ENCODE measurements at regions not wholly inside any gene's neighbourhood (a gene's known extent, or its start where the extent isn't known, plus 50 kb on each side); places are given as distances from the start of the nearest gene placed in this dataset.

- 62 to 70% methylated on average over 2 of the region's 2 CpGs for WGBS, 2 donors
- ATAC-seq (peak in 1 of 8 donors; percentile 74), DNase-seq (no peak)
- no peaks in the 10 kb centered on the region for H3K27me3 ChIP-seq
- no peaks in the 10 kb centered on the region for H3K36me3 ChIP-seq
- no peak overlapping the region for H3K27ac ChIP-seq
- peaks cover 0 to 15% (median 0%) of the 10 kb centered on the region in 11 donors for H3K9me3 ChIP-seq
- intact Hi-C loops (cut with DNase I): no loop called here
- no peaks in the 10 kb centered on the region for H3K4me1 ChIP-seq
- no peak for TF ChIP-seq CTCF (IDR thresholded peaks at IDR 0.05)
- H3K4me3 ChIP-seq: no peak overlapping the region
These were observed 383.6 kb downstream of the PIK3C3 start for GRCh38 chr18:42338683-42339082.

GRCh38 chr18:42339372-42339771 lies 384.3 kb downstream of the PIK3C3 start:
- no peak for TF ChIP-seq CTCF (IDR thresholded peaks at IDR 0.05)
- 47 to 57% methylated on average over 4 of the region's 4 CpGs for WGBS, 2 donors
- Histone ChIP-seq H3K4me1 (no peaks in the 10 kb centered on the region), H3K9me3 (peaks cover 0 to 15% (median 0%) of the 10 kb centered on the region in 11 donors), H3K4me3 (no peak overlapping the region), H3K27me3 (no peaks in the 10 kb centered on the region), H3K36me3 (no peaks in the 10 kb centered on the region), H3K27ac (no peak overlapping the region)
- peak in 5 of 8 donors; percentile 55 to 87 (median 72) for ATAC-seq
- no peak for DNase-seq
- intact Hi-C loops (cut with DNase I): no loop called here

- no peaks in the 10 kb centered on the region for H3K36me3 ChIP-seq
- ATAC-seq (no peak), DNase-seq (no peak)
- H3K27me3 ChIP-seq: no peaks in the 10 kb centered on the region
- WGBS, 2 donors: 64 to 68% methylated on average over 3 of the region's 3 CpGs
- intact Hi-C loops (cut with DNase I): no loop called here
- no peak overlapping the region for H3K4me3 ChIP-seq
- no peak overlapping the region for H3K27ac ChIP-seq
- TF ChIP-seq CTCF (IDR thresholded peaks at IDR 0.05): no peak
- H3K4me1 ChIP-seq: no peaks in the 10 kb centered on the region
- peaks cover 0 to 15% (median 0%) of the 10 kb centered on the region in 11 donors for H3K9me3 ChIP-seq
These were observed 385.5 kb downstream of the PIK3C3 start for GRCh38 chr18:42340423-42341009.

GRCh38 chr18:42341423-42341822 lies 386.4 kb downstream of the PIK3C3 start:
- ATAC-seq: no peak
- 34 to 52% methylated on average over 1 of the region's 1 CpG for WGBS, 2 donors
- no peak for TF ChIP-seq CTCF (IDR thresholded peaks at IDR 0.05)

More at GRCh38 chr18:42341423-42341822, 386.4 kb downstream of the PIK3C3 start:
- H3K9me3 ChIP-seq: peaks cover 0 to 15% (median 0%) of the 10 kb centered on the region in 11 donors
- H3K27me3 ChIP-seq: no peaks in the 10 kb centered on the region
- no peaks in the 10 kb centered on the region for H3K4me1 ChIP-seq
- DNase-seq: no peak
- H3K4me3 ChIP-seq: no peak overlapping the region
- no peak overlapping the region for H3K27ac ChIP-seq
- intact Hi-C loops (cut with DNase I): no loop called here
- no peaks in the 10 kb centered on the region for H3K36me3 ChIP-seq

Measured in heart right ventricle (tissue), 16 donors.